OCI-LY1 (cell line): ENCODE measurements at regions not wholly inside any gene's neighbourhood (a gene's known extent, or its start where the extent isn't known, plus 50 kb on each side); places are given as distances from the start of the nearest gene placed in this dataset.

Source experiments
- CTCF ChIP-seq: fragments of 200-600 bp; sonication (generic), shearing (Covaris generic); IDR thresholded peaks from 2 replicates; pipeline ENCODE4 v1.5.1; 2017; ENCODE audit warnings: mild to moderate bottlenecking, antibody characterized with exemption, low read length, moderate library complexity, mixed read lengths
- EZH2 ChIP-seq: fragments of 200-600 bp; sonication (generic), shearing (Covaris generic); IDR thresholded peaks from 2 replicates; pipeline ENCODE4 v1.8.0; 2017; ENCODE audit warnings: borderline replicate concordance, mixed run types, mild to moderate bottlenecking, antibody characterized with exemption, low read length, moderate library complexity, mixed read lengths

GRCh38 chr2:176710657-176711186 is 441.5 kb downstream of the MTX2 start:
- TF ChIP-seq CTCF: no peak
- no peak for TF ChIP-seq EZH2
